Sigmoid colon (tissue), 4 donors: ENCODE measurements at regions not wholly inside any gene's neighbourhood (a gene's known extent, or its start where the extent isn't known, plus 50 kb on each side); places are given as distances from the start of the nearest gene placed in this dataset.

Source experiments
- EP300 ChIP-seq, 4 donors: sonication (generic); formaldehyde crosslinking; IDR thresholded peaks; one replicate each; pipeline ENCODE4 v1.6.1; 2017; ENCODE audit warnings: antibody characterized with exemption in 4 of 4
- POLR2AphosphoS5 ChIP-seq, 4 donors: sonication (generic); formaldehyde crosslinking; IDR thresholded peaks; one replicate each; pipeline ENCODE4 v1.6.1; 2017; ENCODE audit warnings: antibody characterized with exemption in 4 of 4
- TF ChIP-seq, protein P1 (sequence below), 4 experiments: fragments of 450-650 bp in 3 of 4; fragments of 200-600 bp in 1 of 4; IDR thresholded peaks; one replicate each; pipeline ENCODE4 v1.5.1; 2016 to 2019; ENCODE audit warnings: antibody characterized with exemption in 4 of 4, mild to moderate bottlenecking in 3 of 4, moderate library complexity in 2 of 4

- TF ChIP-seq POLR2AphosphoS5 (IDR thresholded peaks at IDR 0.05) (no peak), EP300 (IDR thresholded peaks at IDR 0.05) (no peak)
- TF ChIP-seq, protein P1, sequence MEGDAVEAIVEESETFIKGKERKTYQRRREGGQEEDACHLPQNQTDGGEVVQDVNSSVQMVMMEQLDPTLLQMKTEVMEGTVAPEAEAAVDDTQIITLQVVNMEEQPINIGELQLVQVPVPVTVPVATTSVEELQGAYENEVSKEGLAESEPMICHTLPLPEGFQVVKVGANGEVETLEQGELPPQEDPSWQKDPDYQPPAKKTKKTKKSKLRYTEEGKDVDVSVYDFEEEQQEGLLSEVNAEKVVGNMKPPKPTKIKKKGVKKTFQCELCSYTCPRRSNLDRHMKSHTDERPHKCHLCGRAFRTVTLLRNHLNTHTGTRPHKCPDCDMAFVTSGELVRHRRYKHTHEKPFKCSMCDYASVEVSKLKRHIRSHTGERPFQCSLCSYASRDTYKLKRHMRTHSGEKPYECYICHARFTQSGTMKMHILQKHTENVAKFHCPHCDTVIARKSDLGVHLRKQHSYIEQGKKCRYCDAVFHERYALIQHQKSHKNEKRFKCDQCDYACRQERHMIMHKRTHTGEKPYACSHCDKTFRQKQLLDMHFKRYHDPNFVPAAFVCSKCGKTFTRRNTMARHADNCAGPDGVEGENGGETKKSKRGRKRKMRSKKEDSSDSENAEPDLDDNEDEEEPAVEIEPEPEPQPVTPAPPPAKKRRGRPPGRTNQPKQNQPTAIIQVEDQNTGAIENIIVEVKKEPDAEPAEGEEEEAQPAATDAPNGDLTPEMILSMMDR (IDR thresholded peaks at IDR 0.05), result no peak
Measured at GRCh38 chr4:35100932-35101331, 1143.4 kb downstream of the ARAP2 start.
